LNCAP (cell line): ENCODE measurements at regions not wholly inside any gene's neighbourhood (a gene's known extent, or its start where the extent isn't known, plus 50 kb on each side); places are given as distances from the start of the nearest gene placed in this dataset.

ENCODE experiments used
- TF ChIP-seq, protein P1 (sequence below): fragments of 450-650 bp; IDR thresholded peaks from 2 replicates; pipeline ENCODE4 v1.5.1; 2017; ENCODE audit warnings: mild to moderate bottlenecking

DNA sequence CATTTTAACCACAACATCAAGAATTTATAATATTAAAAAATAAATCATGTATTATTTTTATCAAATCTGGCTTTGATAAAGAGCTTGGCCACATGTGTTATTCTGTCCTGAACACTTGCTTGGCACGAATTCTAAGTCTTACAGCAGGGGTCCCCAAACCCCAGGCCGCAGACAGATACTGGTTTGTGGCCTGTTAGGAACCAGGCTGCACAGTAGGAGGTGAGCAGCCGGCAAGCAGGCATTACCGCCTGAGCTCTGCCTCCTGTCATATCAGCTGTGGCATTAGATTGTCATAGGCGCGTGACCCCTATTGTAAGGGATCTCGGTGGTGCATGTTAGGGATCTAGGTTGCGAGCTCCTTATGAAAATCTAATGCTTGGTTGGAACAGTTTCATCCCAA, 127.6 kb upstream of the IVNS1ABP start:
- TF ChIP-seq, protein P1, sequence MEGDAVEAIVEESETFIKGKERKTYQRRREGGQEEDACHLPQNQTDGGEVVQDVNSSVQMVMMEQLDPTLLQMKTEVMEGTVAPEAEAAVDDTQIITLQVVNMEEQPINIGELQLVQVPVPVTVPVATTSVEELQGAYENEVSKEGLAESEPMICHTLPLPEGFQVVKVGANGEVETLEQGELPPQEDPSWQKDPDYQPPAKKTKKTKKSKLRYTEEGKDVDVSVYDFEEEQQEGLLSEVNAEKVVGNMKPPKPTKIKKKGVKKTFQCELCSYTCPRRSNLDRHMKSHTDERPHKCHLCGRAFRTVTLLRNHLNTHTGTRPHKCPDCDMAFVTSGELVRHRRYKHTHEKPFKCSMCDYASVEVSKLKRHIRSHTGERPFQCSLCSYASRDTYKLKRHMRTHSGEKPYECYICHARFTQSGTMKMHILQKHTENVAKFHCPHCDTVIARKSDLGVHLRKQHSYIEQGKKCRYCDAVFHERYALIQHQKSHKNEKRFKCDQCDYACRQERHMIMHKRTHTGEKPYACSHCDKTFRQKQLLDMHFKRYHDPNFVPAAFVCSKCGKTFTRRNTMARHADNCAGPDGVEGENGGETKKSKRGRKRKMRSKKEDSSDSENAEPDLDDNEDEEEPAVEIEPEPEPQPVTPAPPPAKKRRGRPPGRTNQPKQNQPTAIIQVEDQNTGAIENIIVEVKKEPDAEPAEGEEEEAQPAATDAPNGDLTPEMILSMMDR, result no peak

DNA sequence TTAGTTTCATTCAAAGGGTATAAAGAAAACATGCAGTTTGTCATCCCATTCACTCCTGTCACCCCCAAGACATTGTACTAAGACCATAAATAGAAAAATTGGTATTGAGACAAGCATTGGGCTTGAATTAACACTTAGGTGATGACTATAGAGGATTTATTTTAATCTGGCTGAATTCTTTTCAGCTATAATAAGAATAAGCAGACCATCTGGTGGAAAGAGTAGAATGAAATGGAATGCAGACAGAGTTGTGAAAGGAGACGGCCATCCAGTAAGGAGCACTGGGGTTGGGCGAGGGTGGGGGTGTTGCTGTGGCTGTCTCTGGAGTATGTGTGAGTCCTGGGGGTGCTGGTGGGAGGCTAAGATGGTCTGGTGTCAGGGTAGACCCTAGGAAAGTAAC, 125.0 kb upstream of the IVNS1ABP start:
- TF ChIP-seq, protein P1, result no peak

DNA sequence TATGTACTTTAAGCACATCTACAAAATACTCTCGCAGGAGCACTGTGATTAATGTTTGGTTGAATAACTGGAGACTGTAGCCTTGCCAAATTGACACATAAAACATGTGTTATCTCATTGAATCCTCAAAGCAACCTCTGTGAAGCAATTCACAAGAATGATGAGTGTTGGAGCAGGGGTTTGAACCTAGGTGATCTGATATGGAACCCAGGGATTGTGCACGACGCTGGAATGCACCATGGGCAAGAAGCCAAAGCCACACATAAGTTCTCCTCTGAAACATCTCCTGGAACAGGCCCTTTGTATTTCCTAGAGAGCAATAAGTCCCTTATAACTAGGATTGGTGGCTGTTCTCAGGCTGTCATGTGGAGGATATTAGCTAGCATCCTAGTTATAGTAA, 124.6 kb upstream of the IVNS1ABP start:
- TF ChIP-seq, protein P1, result no peak

DNA sequence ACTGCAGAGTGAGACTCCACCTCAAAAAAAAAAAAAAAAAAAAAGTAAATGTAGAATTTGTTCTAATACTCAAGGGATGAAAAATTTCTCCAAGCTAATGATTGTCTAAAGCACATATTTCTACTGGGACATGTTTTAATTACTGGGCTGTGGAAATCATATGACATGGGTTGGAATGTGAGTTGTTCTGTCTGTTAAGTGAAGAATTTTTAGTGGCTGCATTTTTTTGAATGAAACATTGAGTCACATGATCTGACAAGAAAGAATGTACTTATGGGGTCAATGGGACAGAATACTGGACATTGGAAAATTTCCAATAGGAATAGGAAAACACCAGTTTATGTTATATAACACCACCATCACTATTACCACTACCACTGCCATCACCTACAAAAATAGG, 123.8 kb upstream of the IVNS1ABP start:
- TF ChIP-seq, protein P1, result no peak

DNA sequence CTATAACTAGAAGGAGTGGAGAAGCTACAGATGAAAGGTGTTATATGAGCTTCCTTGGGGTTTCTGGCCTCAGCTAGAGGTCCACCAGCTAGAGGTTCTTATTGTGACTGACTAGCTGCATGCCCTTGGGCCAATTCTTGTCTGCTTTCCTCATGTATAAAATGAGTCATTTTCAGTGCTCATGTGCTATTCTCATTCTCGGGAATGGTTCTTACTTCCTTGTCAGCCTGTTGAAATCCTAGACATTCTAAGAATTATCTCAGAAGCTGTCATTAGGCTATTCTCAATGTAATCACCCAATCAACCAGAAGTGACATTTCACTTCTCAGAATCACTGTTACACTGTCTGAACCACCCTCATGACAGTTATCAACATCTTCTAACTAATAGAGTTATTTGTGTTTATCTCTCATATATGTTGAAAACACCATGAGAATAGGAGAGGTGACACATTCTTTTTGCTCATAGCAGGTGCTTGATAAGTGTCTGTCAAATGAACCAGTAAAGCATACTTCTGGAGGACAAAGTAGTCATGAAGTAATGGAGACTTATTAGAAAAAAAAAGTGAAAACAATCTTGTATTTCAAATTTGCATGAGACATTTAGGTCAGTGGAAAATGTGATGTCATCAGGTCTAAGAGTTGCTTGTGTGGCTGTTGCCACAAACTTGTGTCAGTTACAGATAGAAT, 122.8 kb upstream of the IVNS1ABP start:
- TF ChIP-seq, protein P1, result no peak

DNA sequence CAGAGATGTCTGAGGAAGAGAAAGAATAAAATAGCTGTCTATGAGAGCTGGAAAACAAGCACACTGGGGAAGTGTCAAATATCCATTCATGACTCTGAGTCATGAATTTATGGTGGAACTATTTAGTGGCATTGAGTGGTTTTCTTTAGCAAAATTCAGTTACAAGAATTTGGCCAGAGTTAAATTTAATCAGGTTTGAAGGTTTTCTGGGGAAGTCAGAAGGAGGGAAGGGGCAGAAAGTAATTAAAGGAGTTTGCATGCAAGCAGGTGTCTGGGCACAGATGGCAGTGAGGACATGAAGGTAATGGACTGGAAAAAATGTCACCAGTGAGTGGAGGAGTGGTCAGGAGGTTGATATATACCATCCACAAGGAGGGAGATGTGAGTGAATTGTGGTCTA, 121.9 kb upstream of the IVNS1ABP start:
- TF ChIP-seq, protein P1, result no peak

DNA sequence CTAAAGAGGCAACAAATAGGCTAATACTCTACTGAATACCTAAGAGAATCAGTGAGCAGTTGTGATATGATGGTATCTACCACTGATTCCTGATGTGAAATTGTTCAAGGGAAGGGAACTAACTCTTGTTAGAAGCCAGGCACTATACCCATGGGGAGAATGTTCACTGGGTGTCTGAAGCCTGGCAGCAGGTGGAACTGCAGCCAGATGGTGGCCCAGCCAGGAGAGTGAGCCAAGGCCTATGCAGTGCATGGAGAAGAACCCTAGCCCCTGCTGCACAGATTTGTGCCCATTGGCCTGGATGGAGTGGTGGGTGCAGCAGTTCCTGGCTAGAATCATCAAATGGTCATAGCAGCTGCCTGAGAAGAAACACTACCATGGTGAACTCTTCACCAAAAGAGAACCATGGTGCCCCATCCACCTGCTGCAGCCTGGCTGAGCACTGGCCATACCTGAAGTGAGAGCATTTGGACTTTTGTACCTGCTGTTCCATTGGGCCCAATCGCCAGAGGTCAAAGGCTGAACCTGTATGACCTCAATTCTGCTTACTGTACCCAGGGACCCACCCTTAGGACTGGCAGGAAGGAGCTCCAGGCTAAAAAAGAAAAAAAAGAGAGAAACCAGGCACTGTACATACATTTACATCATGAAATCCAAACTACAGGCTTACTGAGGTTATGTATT, 118.8 kb upstream of the IVNS1ABP start:
- TF ChIP-seq, protein P1, result no peak
